GM21786 (cell line): ENCODE measurements at regions not wholly inside any gene's neighbourhood (a gene's known extent, or its start where the extent isn't known, plus 50 kb on each side); places are given as distances from the start of the nearest gene placed in this dataset.
"Not testable (repeated sequence)": the region's sequence is repeated elsewhere in the genome, so short reads cannot be mapped to it uniquely, and the experiment has no call there.

ENCODE experiments used
- ATAC-seq: cut with Tn5 transposase; IDR thresholded peaks from one replicate; pipeline ENCODE4 v1.9.1; 2021; ENCODE audit not compliant: unreplicated experiment

- ATAC-seq: no peak
Observed at GRCh38 chr14:22266142-22266442, 322.9 kb downstream of the DAD1 start.

DNA sequence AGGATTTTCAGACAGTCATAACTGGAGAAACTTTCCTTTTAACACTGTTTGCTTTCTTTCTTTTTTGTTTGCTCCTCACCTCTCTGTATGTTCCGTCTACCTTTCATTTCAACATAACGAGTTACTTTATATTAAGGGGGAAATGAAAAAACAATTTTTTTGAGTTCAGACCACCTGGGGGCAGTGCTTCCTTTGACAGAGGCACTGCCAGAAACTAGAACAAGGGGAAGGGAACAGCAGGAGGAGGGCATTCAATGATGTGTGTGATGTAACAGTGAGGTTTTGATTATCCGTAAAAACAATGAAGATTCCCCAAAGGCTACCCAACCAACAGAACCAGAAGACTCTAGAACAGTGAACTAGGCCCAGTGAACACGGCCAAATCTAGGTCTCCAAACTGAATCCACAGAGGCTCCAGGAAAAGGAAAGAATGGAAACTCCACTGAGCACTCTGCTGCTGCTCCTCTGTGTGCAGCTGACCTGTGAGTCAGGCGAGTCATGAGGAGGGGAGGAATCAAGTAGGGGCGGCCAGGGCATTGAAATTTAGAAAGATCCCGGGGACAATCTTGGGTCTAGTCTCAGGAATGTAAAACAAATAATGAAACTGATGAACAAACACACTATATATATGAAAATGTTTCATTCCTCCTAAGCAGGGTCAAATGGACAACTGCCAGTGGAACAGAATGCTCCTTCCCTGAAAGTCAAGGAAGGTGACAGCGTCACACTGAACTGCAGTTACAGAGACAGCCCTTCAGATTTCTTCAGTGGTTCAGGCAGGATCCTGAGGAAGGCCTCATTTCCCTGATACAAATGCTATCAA lies 323.5 kb downstream of the DAD1 start:
- no peak for ATAC-seq

DNA sequence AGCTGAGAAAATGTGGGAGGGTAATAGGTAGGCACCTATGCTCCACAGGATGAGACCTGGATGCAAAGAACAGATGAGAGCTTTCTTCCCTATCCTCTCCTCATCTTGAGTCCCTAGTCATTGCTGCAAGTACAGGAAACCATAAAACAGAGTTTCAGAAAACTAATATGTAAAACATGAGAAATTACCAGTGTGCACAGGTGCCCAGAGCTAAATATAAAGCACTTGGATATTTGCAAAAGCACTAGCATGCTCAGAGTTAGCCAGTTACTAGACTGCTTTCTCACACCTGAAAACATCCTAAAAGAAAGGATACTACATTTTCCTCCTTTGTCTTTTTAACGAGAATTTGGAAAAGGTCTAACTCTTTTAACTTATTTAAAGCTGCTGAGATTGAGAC lies 324.3 kb downstream of the DAD1 start:
- ATAC-seq: no peak

- no peak for ATAC-seq
Observed at GRCh38 chr14:22263961-22264360, 325.1 kb downstream of the DAD1 start.

GRCh38 chr14:22262881-22263280 lies 326.1 kb downstream of the DAD1 start:
- no peak for ATAC-seq

DNA sequence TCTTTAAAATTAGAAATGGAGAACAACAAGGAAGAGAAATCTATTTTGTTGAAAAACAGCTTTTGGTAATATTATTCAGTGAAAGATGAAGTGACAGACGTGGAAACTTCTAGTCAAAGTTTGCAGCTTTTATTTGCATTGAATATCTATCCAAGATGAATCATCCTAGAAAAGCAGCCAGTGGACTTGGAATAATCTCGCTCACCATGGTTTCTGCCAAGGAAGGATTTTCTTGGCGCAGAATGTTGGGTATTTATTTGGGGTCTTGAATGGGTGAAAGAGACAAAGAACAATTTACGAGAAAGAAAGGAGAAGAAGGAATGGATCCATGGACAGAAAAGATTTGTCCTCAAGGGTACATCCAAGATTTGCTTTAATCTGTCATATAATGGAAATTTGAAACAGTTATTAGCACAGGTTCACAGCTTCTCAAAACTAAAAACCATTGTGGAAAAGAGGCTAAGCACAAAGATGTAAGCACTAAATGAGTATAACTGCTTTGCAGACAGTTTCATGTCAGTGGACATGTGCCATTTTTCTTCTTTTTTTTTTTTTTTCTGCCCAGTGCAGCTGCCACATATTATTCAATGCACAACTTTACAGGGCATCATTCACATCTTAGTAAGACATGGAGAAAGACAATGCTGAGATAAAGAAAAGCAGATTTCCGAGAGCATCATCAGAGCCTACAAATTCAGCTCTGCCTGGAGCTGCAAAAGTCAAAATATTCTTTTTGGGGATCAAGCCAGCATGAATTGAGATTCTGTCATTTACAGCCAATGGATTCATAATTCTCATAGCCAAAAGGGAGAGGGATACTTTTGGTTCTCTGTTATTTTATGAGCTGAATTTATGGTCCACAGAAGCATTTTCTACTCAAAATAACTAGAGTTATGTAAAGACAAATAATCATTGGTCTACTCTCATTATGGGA lies 333.7 kb downstream of the DAD1 start:
- ATAC-seq: no peak

DNA sequence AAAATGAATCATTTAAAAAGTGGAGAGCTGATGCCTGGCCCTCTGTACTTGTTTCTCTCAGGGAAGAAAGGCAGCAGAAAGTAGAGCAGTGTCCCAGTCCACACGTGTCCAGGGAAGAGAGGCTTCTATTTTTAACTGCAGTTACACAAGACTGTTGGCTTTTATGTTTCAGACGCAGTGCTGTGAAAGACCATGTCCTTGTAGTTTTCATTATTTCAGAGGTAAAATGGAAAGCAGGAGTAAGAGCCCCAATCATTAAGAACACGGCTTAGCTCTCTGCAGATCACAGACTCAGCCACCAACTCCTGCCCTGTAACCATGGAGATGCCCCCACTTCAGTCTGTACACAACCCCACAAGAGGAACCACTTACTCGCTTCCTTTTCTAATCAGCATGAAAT lies 336.3 kb downstream of the DAD1 start:
- no peak for ATAC-seq

GRCh38 chr14:22251090-22251489 lies 337.9 kb downstream of the DAD1 start:
- ATAC-seq: no peak

DNA sequence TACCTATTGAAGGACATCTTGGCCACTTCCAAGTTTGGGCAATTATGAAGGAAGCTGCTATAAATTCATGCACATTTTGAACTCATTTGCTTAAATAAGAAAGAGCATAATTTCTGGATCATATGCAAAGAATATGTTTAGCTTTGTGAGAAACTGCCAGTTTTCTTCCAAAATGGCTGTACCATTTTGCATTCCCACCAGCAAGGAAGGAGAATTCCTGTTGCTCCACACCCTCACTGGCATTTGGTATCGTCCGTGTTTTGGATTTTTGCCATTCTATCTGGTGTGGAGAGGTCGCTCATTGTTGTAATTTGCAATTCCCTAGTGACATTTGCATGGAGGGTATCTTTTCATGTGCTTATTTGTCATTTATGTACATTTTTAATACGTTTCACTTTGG lies 339.3 kb downstream of the DAD1 start:
- ATAC-seq: no peak

DNA sequence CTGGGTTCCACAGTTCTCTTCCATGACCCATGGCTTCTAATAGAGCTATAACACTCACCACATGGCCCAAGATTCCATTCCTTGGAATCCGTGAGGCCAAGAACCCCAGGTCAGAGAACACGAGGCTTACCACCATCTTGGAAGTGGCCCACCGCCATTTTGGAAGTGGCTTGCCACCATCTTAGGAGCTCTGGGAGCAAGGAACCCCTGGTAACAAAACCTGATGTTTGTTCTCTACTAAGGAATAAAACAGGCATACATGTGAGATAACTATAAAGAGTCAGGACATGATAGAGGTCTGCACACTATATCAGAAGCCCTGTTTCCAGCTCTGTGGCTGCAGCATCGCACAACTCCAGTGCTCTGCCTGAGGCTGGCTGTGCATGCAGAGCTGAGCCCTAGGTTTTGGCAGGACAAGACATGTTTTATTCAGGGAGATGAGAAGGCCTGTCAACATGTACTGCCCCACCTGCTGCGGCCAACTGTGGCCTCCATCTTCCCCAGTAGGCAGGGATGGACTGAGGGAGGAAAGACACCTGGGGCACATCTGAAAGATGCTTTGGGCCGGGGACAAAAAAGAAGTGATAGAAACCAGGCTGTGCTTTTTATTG lies 344.9 kb downstream of the DAD1 start:
- no peak for ATAC-seq

- not testable (repeated sequence) for ATAC-seq
Observed at GRCh38 chr14:22238320-22238719, 350.7 kb downstream of the DAD1 start.

DNA sequence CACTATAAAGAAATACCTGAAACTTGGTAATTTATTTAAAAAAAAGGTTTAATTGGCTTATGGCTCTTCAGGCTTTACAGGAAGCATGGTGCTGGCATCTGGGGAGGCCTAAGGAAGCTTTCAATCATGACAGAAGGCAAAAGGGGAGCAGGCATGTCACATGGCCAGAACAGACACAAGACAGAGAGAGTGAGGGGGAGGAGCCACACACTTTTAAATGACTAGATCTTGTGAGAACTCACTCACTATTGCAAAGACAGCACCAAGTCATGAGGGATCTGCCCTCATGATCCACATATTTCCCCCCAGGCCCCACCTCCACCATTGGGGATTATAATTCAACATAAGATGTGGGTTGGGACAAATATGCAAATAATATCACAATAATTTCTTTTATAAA lies 355.6 kb downstream of the DAD1 start:
- no peak for ATAC-seq

DNA sequence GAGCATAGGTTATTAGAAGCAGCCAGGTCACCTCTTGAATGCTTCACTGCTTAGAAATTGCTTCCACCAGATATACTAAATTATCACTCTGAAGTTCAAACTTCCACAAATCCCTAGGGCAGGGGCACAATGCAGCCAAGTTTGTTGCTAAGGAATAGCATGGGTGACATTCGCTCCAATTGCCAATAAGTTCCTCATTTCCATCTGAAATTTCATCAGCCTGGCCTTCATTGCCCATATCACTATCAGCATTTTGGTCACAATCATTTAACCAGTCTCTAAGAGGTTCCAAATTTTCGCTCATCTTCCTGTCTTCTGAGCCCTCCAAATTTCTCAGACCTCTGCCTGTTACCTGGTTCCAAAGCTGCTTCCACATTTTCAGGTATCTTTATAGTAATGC lies 356.1 kb downstream of the DAD1 start:
- no peak for ATAC-seq

GRCh38 chr14:22232486-22232885 lies 356.5 kb downstream of the DAD1 start:
- ATAC-seq: no peak

GRCh38 chr14:22231018-22231417 lies 358.0 kb downstream of the DAD1 start:
- ATAC-seq: peak; percentile 47

DNA sequence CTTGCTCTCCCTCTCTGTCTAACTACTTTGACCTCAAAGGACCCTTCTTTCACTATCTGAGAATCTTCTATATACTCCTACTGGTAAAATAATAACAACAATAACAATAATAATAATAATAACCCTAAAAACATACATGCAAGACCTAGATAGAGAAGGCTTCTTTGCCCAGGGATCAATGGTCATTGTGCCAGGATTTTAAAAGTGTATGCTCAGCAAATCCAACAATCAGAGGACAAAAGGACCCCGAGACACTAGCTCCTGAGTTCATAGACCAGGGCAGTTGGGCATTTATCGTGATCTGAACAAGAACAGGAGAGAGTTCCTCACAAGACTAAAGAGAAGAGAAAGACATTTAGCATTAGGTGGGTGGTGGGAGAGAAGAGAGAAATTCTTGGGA lies 358.5 kb downstream of the DAD1 start:
- no peak for ATAC-seq

- ATAC-seq: no peak
Observed at GRCh38 chr14:22227084-22227483, 361.9 kb downstream of the DAD1 start.

- ATAC-seq: no peak
Observed at GRCh38 chr14:22226381-22226780, 362.6 kb downstream of the DAD1 start.

GRCh38 chr14:22225516-22226140 lies 363.4 kb downstream of the DAD1 start:
- ATAC-seq: no peak

DNA sequence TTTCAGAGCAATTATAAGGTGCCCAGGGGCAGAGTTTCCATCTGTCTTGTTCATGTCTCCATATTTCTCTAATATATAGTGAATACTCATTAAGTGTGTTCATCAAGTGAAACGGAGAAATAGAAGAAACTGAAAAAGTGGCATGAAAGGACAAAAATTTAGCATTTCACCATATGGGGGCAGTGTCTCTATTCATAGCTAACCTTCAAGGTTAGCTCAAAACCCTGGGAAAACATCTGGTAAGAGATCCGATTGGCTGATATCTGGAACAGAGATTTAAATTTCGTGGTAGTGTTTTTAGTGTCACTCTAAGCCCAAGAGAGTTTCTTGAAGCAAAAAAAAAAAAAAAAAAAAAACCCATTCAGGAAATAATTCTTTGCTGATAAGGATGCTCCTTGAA lies 367.5 kb downstream of the DAD1 start:
- ATAC-seq: no peak

DNA sequence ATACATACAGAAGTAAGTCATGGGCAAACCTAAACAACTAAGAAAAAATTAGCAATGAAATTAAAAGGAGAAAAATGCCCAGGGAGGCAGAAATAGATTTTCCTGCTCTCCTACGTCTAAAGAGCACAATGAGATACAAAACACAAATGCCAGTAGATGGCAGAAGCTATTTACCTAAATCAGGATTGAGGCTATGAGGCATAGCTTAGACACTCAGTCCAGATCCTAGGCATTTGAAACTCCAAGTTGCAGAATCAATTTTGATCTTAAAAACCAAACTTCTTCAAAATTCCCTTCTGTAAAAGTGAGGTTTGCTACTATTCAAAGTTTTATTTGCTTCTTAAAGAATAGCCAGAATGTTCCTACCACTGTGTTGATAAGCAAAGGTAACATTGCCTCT lies 368.6 kb downstream of the DAD1 start:
- ATAC-seq: no peak
